PC-9 (cell line): ENCODE measurements at regions not wholly inside any gene's neighbourhood (a gene's known extent, or its start where the extent isn't known, plus 50 kb on each side); places are given as distances from the start of the nearest gene placed in this dataset.

Experiments
- BruUV-seq: library from RNA; stranded (reverse); fragments of 400-500 nt; replicated peaks from 2 replicates; lab custom pipeline; 2021; lab: Mats Ljungman, UMichigan
- CTCF ChIA-PET: fragments of 300-600 bp; sonication (Branson Sonifier 250); formaldehyde crosslinking; loops from one replicate; lab custom pipeline; 2022; ENCODE audit warnings: antibody characterized with exemption; lab: Charles Lee
- POLR2A ChIA-PET: fragments of 300-600 bp; sonication (Branson Sonifier 250); formaldehyde crosslinking; loops from one replicate; lab custom pipeline; 2022; ENCODE audit warnings: antibody characterized with exemption; ENCODE audit not compliant: unreplicated experiment; lab: Charles Lee
- DNase-seq, 2 experiments: peaks; one replicate each; pipeline versions ENCODE4 v3.0.0 to v3.0.0-alpha.2; 2015 to 2022; ENCODE audit warnings: mixed read lengths in 1 of 2
- H2AFZ ChIP-seq: fragments of 200-600 bp; sonication (generic); 2 replicates; pipeline ENCODE4 v1.8.1; 2017; ENCODE audit warnings: antibody characterized with exemption
- H3F3A ChIP-seq: fragments of 200-600 bp; sonication (generic); 2 replicates; pipeline ENCODE4 v1.8.1; 2017; ENCODE audit warnings: antibody characterized with exemption, mild to moderate bottlenecking, low read depth; ENCODE audit not compliant: insufficient read depth
- H3K27ac ChIP-seq: fragments of 200-600 bp; sonication (generic); 2 replicates; pipeline ENCODE4 v1.6.1; 2016; ENCODE audit warnings: mixed run types
- H3K27me3 ChIP-seq: fragments of 200-600 bp; sonication (generic); 2 replicates; pipeline ENCODE4 v1.6.1; 2016; ENCODE audit warnings: low read depth, mixed run types; ENCODE audit not compliant: insufficient read depth
- H3K36me3 ChIP-seq: fragments of 200-600 bp; sonication (generic); 2 replicates; pipeline ENCODE4 v1.6.1; 2016; ENCODE audit warnings: low read depth, mixed run types
- H3K4me1 ChIP-seq: fragments of 200-600 bp; sonication (generic); replicated peaks from 2 replicates; pipeline ENCODE4 v1.6.1; 2016; ENCODE audit warnings: mixed run types; ENCODE audit not compliant: insufficient read depth
- H3K4me2 ChIP-seq: fragments of 200-600 bp; sonication (generic); 2 replicates; pipeline ENCODE4 v1.6.1; 2017; ENCODE audit warnings: mixed run types
- H3K4me3 ChIP-seq: fragments of 200-600 bp; sonication (generic); 2 replicates; pipeline ENCODE4 v1.6.1; 2016; ENCODE audit warnings: mixed run types
- H3K79me2 ChIP-seq: fragments of 200-600 bp; sonication (generic); 2 replicates; pipeline ENCODE4 v1.6.1; 2017; ENCODE audit warnings: low read depth, mixed run types
- H3K9me2 ChIP-seq: fragments of 200-600 bp; sonication (generic); 2 replicates; pipeline ENCODE4 v1.8.1; 2017; ENCODE audit warnings: mild to moderate bottlenecking; ENCODE audit not compliant: insufficient read depth
- H3K9me3 ChIP-seq: fragments of 200-600 bp; sonication (generic); 2 replicates; pipeline ENCODE4 v1.8.1; 2016; ENCODE audit warnings: low read depth; ENCODE audit not compliant: insufficient read depth
- H4K20me1 ChIP-seq: fragments of 200-600 bp; sonication (generic); 2 replicates; pipeline ENCODE4 v1.8.1; 2017; ENCODE audit not compliant: insufficient read depth
- EZH2 ChIP-seq: fragments of 200-600 bp; sonication (generic); IDR thresholded peaks from 2 replicates; pipeline ENCODE4 v1.8.0; 2017; ENCODE audit warnings: antibody characterized with exemption, low read depth
- intact Hi-C: fragments of 100-400 bp; cut with micrococcal nuclease; formaldehyde crosslinking; loops from one replicate; pipeline ENCODE4 v1.10.0; 2022; ENCODE audit not compliant: unreplicated experiment
- TF ChIP-seq, protein P1 (sequence below): fragments of 200-600 bp; sonication (generic); conservative IDR thresholded peaks from 2 replicates; pipeline ENCODE4 v1.6.1; 2017; ENCODE audit warnings: mixed run types, antibody characterized with exemption, mild to moderate bottlenecking, moderate library complexity

DNA sequence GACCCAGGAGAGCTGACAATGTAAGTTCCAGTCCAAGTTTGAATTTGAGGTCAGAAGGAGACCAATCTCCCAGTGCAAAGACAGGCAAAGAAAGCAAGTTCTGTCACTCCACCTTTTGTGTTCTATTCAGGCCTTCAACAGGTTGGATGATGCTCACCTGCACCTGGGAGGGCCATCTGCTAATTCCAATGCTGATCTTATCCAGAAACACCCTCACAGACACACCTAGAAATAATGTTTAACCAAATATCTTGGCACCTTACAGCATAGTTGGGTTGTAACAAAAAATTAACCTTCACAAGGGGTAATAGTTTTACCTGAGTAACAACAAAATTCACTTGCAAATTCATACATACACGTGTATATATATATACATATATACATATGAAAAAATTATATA lies 190.8 kb downstream of the DIRAS2 start:
- Histone ChIP-seq H3K79me2 (no peaks in the 10 kb centered on the region), H2AFZ (no peak overlapping the region), H3F3A (no peaks in the 10 kb centered on the region), H3K4me2 (no peak overlapping the region), H3K27me3 (no peaks in the 10 kb centered on the region), H4K20me1 (no peaks in the 10 kb centered on the region), H3K9me3 (peaks cover 9% of the 10 kb centered on the region; the same call in 1 of the 2 replicates), H3K36me3 (no peaks in the 10 kb centered on the region), H3K4me3 (no peak overlapping the region), H3K27ac (no peak overlapping the region), H3K4me1 (no peaks in the 10 kb centered on the region), H3K9me2 (no peaks in the 10 kb centered on the region)
- intact Hi-C loops: no loop called here
- DNase-seq: no peak
- CTCF ChIA-PET: no interaction called here
- BruUV-seq: no TSS peak
- POLR2A ChIA-PET: no interaction called here
- TF ChIP-seq, protein P1, sequence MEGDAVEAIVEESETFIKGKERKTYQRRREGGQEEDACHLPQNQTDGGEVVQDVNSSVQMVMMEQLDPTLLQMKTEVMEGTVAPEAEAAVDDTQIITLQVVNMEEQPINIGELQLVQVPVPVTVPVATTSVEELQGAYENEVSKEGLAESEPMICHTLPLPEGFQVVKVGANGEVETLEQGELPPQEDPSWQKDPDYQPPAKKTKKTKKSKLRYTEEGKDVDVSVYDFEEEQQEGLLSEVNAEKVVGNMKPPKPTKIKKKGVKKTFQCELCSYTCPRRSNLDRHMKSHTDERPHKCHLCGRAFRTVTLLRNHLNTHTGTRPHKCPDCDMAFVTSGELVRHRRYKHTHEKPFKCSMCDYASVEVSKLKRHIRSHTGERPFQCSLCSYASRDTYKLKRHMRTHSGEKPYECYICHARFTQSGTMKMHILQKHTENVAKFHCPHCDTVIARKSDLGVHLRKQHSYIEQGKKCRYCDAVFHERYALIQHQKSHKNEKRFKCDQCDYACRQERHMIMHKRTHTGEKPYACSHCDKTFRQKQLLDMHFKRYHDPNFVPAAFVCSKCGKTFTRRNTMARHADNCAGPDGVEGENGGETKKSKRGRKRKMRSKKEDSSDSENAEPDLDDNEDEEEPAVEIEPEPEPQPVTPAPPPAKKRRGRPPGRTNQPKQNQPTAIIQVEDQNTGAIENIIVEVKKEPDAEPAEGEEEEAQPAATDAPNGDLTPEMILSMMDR: no peak
- TF ChIP-seq EZH2: no peak

DNA sequence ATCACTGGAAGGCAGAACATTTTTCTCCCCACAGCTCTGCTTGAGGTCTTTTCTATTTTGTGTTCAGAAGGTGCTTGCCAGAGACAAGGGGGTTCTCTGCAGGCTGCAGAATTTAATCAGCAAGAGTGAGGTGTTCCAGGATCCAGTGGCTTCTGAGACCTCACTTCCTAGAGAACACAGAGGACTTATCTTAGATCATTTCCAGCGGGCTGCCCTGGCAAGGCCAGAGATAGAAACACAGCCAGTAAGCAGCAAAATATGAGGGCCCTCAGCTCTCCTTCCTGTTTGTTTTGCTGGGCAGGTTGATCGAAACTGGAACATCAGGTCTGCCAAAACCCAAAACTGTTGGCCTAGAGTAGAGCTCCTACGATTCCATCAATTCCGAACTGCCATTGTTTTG lies 187.3 kb downstream of the DIRAS2 start:
- ChIA-PET CTCF (no interaction called here), POLR2A (interaction anchor here (0.6 kb wide), 1 partner anchor 112 kb away, joined by 5 read pairs; no protein-coding TSS in a partner anchor)
- TF ChIP-seq, protein P1: no peak
- no peak for TF ChIP-seq EZH2
- Histone ChIP-seq H3K79me2 (no peaks in the 10 kb centered on the region), H3K9me2 (no peaks in the 10 kb centered on the region), H3K27ac (no peak overlapping the region), H3K4me1 (peaks cover 10% of the 10 kb centered on the region; the same call in 1 of the 2 replicates), H3K27me3 (no peaks in the 10 kb centered on the region), H3F3A (no peaks in the 10 kb centered on the region), H3K36me3 (no peaks in the 10 kb centered on the region), H2AFZ (no peak overlapping the region), H3K9me3 (peaks cover 9% of the 10 kb centered on the region; the same call in 1 of the 2 replicates), H3K4me3 (no peak overlapping the region), H4K20me1 (no peaks in the 10 kb centered on the region), H3K4me2 (no peak overlapping the region)
- intact Hi-C loops: no loop called here
- no TSS peak for BruUV-seq
- no peak for DNase-seq

DNA sequence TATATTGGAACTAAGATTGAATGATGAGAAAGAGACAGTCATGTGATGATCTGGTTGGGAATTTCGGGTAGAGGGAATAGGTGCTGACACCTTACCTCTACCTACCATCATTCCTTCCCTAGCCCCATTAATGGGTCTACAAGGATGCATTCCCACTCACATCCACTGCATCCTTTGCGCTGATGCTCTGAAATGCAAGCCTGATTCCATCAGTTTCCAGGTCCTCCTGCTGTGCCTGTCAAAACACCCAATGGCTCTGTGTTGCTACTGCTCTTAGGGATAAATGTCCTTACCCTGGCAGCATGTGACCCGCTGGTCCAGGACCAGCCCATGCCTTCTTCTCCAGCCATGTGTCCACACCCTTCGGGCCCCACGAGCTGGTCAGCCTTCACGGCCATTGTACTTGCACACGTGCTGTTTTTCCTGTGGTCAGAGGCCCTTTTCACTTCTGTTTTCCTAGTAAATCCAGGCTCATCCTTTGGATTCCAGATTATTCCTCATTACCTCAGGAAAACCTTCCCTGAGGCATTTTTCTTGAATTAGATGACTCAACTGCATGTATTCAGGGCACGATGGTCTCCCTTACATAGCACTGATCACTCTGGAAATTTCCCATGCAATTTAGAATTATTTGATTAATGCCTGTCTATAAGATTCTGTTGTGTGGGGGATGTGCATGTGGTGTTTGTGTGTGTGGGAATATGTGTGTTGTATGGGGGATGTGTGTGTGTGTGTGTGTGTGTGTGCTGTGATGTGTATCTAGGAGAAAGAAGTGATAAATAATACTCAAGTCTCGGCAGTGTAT lies 185.0 kb downstream of the DIRAS2 start:
- Histone ChIP-seq H3K9me3 (peaks cover 9% of the 10 kb centered on the region; the same call in 1 of the 2 replicates), H3K4me3 (no peak overlapping the region), H3K36me3 (no peaks in the 10 kb centered on the region), H3K4me1 (peaks cover 10% of the 10 kb centered on the region; the same call in 1 of the 2 replicates), H2AFZ (no peak overlapping the region), H3K9me2 (no peaks in the 10 kb centered on the region), H3K27ac (no peak overlapping the region), H4K20me1 (no peaks in the 10 kb centered on the region), H3K79me2 (no peaks in the 10 kb centered on the region), H3K4me2 (no peak overlapping the region), H3F3A (no peaks in the 10 kb centered on the region), H3K27me3 (no peaks in the 10 kb centered on the region)
- ChIA-PET POLR2A (no interaction called here), CTCF (interaction anchor here (0.5 to 0.6 kb wide), 2 partner anchors 137 to 147 kb away, joined by 6 to 14 read pairs; no protein-coding TSS in a partner anchor)
- TF ChIP-seq, protein P1: no peak
- TF ChIP-seq EZH2: no peak
- intact Hi-C loops: loop anchor here (1.0 kb wide), 1 partner anchor 11 kb away; no protein-coding TSS in a partner anchor
- no TSS peak for BruUV-seq
- DNase-seq: no peak
